ENCODE measurements at regions not wholly inside any gene's neighbourhood (a gene's known extent, or its start where the extent isn't known, plus 50 kb on each side); places are given as distances from the start of the nearest gene placed in this dataset.

DNA sequence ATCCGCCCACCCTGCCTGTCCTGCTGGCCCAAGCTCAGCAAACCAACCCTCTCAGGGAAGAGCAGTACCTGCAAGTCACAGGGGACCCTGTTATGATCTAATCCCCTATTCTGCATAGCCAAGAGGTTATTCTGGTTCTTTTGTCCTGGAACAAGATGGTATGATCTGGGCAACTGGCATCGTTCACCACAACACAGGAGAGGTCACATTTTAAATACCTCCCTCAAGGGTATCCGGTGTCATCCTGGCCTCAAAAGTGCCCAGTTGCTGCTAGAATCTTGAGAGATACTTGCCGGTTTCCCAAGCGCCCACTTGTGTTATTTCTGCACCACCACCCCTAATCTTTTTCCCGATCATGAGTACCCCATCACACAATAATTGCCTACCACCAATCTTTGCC lies 497.5 kb downstream of the BCOR start:
- Histone ChIP-seq H2AFZ (ENCODE audit: low read depth, low read length) (no peak overlapping the region), H3K4me2 (ENCODE audit: insufficient read depth, low read length) (no peak overlapping the region), H3K4me3 (no peak overlapping the region), H3K27me3 (ENCODE audit: control insufficient read depth in 2 of 2, insufficient read depth in 2 of 2, low read length in 2 of 2) (no peaks in the 10 kb centered on the region; a peak in 1 of 5 replicates), H4K20me1 (replicated peaks; ENCODE audit: control insufficient read depth, insufficient read depth, low read length) (no peaks in the 10 kb centered on the region), H3K4me1 (replicated peaks in 1 of 2; ENCODE audit: control insufficient read depth in 2 of 2, insufficient read depth in 2 of 2, low read length in 2 of 2) (no peaks in the 10 kb centered on the region; a peak in 1 of 5 replicates), H3K9me1 (ENCODE audit: control insufficient read depth, insufficient read depth, low read length) (no peaks in the 10 kb centered on the region), H3K9ac (ENCODE audit: insufficient read depth in 1 of 2, low read depth in 2 of 2, low read length in 2 of 2) (no peak overlapping the region), H3K79me2 (ENCODE audit: control insufficient read depth, insufficient read depth, low read length) (no peaks in the 10 kb centered on the region), H3K36me3 (ENCODE audit: control insufficient read depth, insufficient read depth, low read length) (no peaks in the 10 kb centered on the region), H3K9me3 (replicated peaks; ENCODE audit: control insufficient read depth, insufficient read depth, low read depth, low read length) (no peaks in the 10 kb centered on the region), H3K27ac (ENCODE audit: extremely low read depth, low read depth, low read length) (no peak overlapping the region)
- intact Hi-C loops (cut with micrococcal nuclease) (no loop called here), in situ Hi-C loops (cut with MboI) (no loop called here)
- 13% methylated on average over 5 of the region's 6 CpGs for WGBS (ENCODE audit: insufficient coverage, low coverage, missing lambda C conversion rate)
- ChIA-PET POLR2A (no interaction called here), CTCF (ENCODE audit: low intra/inter-chr PET ratio) (no interaction called here)
- ATAC-seq (no peak), DNase-seq (ENCODE audit: extremely low read depth in 1 of 4, low spot score in 3 of 4) (no peak), FAIRE-seq (no peak)
- no peak for TF ChIP-seq NFXL1 (CRISPR knock-in tag; IDR thresholded peaks at IDR 0.05)
- TF ChIP-seq TEAD2 (tag; IDR thresholded peaks at IDR 0.05) = no peak
- TF ChIP-seq, protein P1, sequence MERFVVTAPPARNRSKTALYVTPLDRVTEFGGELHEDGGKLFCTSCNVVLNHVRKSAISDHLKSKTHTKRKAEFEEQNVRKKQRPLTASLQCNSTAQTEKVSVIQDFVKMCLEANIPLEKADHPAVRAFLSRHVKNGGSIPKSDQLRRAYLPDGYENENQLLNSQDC (CRISPR knock-in tag; IDR thresholded peaks at IDR 0.05) = no peak
- no peak for TF ChIP-seq ZC3H8 (IDR thresholded peaks at IDR 0.05)
- no peak for TF ChIP-seq ZNF311 (CRISPR knock-in tag; IDR thresholded peaks at IDR 0.05)
- TF ChIP-seq ZNF589 (CRISPR knock-in tag; IDR thresholded peaks at IDR 0.05; ENCODE audit: low read depth) = no peak
- TF ChIP-seq, protein P2, sequence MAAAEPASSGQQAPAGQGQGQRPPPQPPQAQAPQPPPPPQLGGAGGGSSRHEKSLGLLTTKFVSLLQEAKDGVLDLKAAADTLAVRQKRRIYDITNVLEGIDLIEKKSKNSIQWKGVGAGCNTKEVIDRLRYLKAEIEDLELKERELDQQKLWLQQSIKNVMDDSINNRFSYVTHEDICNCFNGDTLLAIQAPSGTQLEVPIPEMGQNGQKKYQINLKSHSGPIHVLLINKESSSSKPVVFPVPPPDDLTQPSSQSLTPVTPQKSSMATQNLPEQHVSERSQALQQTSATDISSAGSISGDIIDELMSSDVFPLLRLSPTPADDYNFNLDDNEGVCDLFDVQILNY (CRISPR knock-in tag; IDR thresholded peaks at IDR 0.05) = no peak
- BruUV-seq (replicated peaks) = no TSS peak
